Fibroblast of peridontal ligament (primary cell): ENCODE measurements at regions not wholly inside any gene's neighbourhood (a gene's known extent, or its start where the extent isn't known, plus 50 kb on each side); places are given as distances from the start of the nearest gene placed in this dataset.

ENCODE experiments used
- DNase-seq: peaks from one replicate; pipeline ENCODE4 v3.0.0-alpha.2; 2010; ENCODE audit errors: extremely low read depth

GRCh38 chr12:81958406-81958805 lies 199.3 kb upstream of the PPFIA2 start:
- peak; percentile 18 for DNase-seq

DNA sequence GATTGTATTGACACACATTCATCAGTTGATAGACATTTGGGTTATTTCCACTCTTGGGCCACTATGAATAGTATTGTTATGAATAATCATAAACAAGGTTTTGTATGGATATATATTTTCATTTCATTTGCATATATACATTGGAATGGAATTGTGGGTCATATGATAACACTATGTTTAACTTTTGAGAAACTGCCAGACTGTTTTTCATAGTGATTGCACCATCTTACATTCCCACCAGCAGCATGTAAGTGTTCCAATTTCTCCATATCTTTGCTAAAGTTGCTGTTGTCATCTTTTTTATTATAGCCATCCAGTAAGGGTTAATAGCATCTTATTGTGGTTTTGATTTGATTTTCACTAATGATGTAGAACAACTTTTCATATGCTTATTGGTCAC lies 198.5 kb upstream of the PPFIA2 start:
- DNase-seq = peak; percentile 15

- no peak for DNase-seq
Measured at GRCh38 chr12:81956468-81956860, 197.3 kb upstream of the PPFIA2 start.

DNA sequence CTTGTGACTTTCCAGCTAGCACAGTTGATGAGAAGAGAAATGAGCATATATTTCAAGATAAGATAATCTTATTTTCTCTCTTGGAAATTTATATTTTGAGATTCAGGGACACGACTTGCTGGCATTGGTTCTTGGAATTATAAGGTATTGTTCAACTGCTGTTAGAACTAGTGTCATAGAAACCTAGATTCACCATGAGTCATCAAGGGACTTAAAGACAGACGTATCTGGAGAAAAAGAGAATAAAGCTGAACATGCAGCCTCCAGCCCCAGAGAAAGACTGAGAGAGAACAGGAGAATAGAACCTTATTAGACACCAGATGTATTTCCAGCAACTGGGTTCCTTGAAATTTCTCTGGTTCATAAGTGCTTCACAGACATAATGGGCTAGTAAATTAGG lies 194.4 kb upstream of the PPFIA2 start:
- DNase-seq = no peak

- DNase-seq = no peak
Measured at GRCh38 chr12:81950871-81951270, 191.7 kb upstream of the PPFIA2 start.

DNA sequence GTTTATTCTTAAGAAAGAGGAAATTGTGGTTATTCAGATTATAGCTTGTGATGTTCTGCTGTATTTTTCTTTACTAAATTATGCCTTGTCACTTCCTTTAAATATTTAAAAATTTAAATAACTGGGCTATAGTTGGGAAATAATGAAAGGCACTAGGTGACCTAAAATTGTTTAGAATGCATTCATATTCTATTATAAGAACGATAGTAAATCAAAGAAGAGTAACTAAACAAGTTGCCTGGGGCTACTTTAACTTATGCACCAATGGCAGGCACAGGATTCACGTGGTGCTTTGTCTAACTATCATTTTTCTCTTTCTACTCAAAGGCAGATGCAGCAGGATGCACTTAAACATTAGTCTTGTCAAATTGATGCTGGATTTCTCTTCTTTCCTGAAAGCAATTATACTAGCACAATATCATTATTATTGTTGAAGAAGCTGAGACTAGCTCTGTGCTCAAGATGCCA lies 190.7 kb upstream of the PPFIA2 start:
- no peak for DNase-seq

DNA sequence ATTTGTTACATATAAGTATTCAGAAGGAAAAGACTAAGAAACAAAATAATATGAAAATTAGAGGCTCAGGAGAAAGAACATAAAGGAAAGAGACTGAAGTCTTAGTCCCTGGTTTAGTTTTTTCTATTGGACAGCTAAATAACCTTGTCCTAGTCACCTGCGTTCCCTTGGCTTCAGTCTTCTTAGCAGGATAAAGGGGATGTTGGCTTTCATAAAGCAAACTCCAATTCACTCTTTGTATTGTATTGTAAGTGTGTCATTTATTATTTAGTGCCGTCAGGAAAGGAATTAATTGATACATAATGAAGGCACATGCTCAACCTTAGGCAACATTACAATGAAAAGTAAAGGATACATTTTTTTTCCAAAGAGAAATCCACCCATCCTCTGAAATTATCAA lies 190.3 kb upstream of the PPFIA2 start:
- no peak for DNase-seq

GRCh38 chr12:81944886-81945285 lies 185.7 kb upstream of the PPFIA2 start:
- DNase-seq = no peak

- DNase-seq = no peak
Measured at GRCh38 chr12:81942594-81942993, 183.4 kb upstream of the PPFIA2 start.

- no peak for DNase-seq
Measured at GRCh38 chr12:81930037-81930436, 170.9 kb upstream of the PPFIA2 start.

GRCh38 chr12:81896771-81897170 lies 137.6 kb upstream of the PPFIA2 start:
- DNase-seq = peak; percentile 1

GRCh38 chr12:81888961-81889360 lies 129.8 kb upstream of the PPFIA2 start:
- DNase-seq = no peak

GRCh38 chr12:81888106-81888740 lies 129.1 kb upstream of the PPFIA2 start:
- peak; percentile 31 for DNase-seq

- DNase-seq = no peak
Measured at GRCh38 chr12:81874586-81874985, 115.4 kb upstream of the PPFIA2 start.

DNA sequence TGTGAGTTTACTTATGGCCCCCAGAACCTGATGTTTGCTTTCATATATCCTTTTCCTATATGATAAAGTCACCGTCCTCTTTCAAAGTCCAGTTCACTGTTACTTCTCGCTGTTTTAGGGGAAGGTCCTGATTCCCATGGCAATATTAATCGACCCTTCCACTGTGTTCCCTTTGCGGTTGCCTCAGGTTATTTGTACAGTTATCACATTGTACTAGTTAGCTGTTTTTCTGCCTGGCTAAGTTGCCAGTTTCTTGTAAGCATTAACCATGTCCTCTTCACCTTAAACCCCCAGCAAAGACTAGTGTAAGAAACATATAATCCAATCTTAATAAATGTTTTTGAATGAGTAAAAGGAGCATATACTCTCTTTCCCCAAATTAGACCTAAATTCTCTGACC lies 115.0 kb upstream of the PPFIA2 start:
- DNase-seq = no peak

- DNase-seq = no peak
Measured at GRCh38 chr12:81872400-81872799, 113.2 kb upstream of the PPFIA2 start.

DNA sequence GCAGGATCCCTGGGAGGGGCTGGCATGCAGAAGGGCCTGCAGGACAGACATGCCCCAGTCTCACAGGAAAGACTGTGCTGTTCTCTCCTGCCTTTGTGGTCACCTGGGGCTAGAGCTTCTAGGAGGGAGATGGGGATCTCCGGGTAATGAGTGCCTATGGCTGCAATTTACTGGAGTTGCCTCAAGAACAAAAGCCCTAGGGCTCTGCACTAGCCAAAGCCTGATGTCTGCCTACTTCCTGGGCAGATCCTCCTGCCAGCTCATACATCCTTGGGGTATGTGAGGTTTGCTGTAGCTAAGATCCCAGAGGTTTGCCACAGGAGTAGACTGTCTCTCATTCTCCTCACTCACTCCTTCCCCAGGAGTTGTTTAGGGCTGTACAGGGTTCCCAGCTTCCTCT lies 106.9 kb upstream of the PPFIA2 start:
- no peak for DNase-seq

DNA sequence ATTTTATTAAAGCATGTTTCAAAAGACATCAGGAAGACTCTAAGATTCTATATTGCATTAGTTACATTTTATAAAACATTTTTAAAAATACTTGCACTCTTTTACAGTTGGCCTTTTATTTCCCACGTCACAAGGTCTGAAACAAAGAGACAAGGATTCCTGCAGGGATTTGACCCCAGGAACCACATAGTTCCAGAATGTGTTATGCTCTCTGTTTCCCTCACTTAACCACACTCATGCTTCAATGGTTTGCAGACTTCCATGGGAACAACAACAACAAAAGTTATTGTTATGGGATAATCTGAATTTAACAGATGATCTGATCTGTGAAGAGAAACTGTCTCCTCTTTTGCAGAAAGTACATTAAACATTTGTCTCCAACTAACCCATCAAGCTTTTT lies 104.3 kb upstream of the PPFIA2 start:
- DNase-seq = peak; percentile 0

DNA sequence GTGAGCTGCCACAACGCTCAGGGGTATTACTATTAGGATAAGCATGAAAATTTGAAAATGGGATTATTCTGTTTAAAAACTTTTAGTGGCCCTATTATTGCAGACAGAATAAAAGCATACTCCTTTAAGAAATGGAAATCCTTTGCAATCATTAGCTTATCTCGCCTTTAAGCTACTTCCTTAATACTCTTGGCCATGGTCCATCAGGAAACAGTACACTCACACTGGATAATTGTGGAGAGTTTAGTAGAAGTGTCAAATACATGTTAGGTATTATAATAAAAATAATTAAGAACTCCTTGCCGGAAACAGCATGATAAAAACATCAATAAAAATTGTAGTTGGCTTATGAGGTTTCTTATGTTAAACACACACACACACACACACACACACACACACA lies 100.4 kb upstream of the PPFIA2 start:
- no peak for DNase-seq

- DNase-seq = no peak
Measured at GRCh38 chr12:81843599-81843998, 84.4 kb upstream of the PPFIA2 start.

- no peak for DNase-seq
Measured at GRCh38 chr12:81835783-81836182, 76.6 kb upstream of the PPFIA2 start.

GRCh38 chr12:81819991-81820633 lies 61.0 kb upstream of the PPFIA2 start:
- peak; percentile 66 for DNase-seq

GRCh38 chr12:81815611-81816010 lies 56.5 kb upstream of the PPFIA2 start:
- DNase-seq = no peak

- DNase-seq = no peak
Measured at GRCh38 chr12:81811778-81812125, 52.6 kb upstream of the PPFIA2 start.
